Mesothelial cell of epicardium (in vitro differentiated cells): ENCODE measurements at regions not wholly inside any gene's neighbourhood (a gene's known extent, or its start where the extent isn't known, plus 50 kb on each side); places are given as distances from the start of the nearest gene placed in this dataset.

Source experiments
- DNase-seq, 2 experiments: peaks; one replicate each; pipeline ENCODE4 v3.0.0; 2021; ENCODE audit warnings: low spot score in 2 of 2; ENCODE audit not compliant: unreplicated experiment in 2 of 2
- H3K27ac Mint-ChIP-seq: 2 replicates; pipeline ENCODE4 v1.8.0; 2021; ENCODE audit warnings: mixed read lengths
- H3K27me3 Mint-ChIP-seq: 2 replicates; pipeline ENCODE4 v1.8.0; 2021; ENCODE audit warnings: low read depth, mixed read lengths
- H3K36me3 Mint-ChIP-seq: 2 replicates; pipeline ENCODE4 v1.8.0; 2021; ENCODE audit warnings: mixed read lengths
- H3K4me1 Mint-ChIP-seq: 2 replicates; pipeline ENCODE4 v1.8.0; 2021; ENCODE audit warnings: mixed read lengths
- H3K4me3 Mint-ChIP-seq: 2 replicates; pipeline ENCODE4 v1.8.0; 2021; ENCODE audit warnings: mild to moderate bottlenecking, moderate library complexity, mixed read lengths
- H3K9me3 Mint-ChIP-seq: 2 replicates; pipeline ENCODE4 v1.8.0; 2021; ENCODE audit warnings: mixed read lengths
- CTCF ChIP-seq: fragments of 200-600 bp; sonication (generic); IDR thresholded peaks from one replicate; pipeline ENCODE4 v1.5.0; 2021; ENCODE audit warnings: antibody characterized with exemption; ENCODE audit not compliant: unreplicated experiment

- DNase-seq, result no peak
- TF ChIP-seq CTCF, result no peak
- Mint-ChIP-seq H3K4me3 (no peak overlapping the region), H3K36me3 (no peaks in the 10 kb centered on the region), H3K27ac (no peak overlapping the region), H3K27me3 (peaks cover 6% of the 10 kb centered on the region), H3K9me3 (no peaks in the 10 kb centered on the region), H3K4me1 (peaks cover 6% of the 10 kb centered on the region)
Observed at GRCh38 chr2:22741216-22741615, 643.8 kb upstream of the KLHL29 start.

GRCh38 chr2:22748909-22749308, 636.1 kb upstream of the KLHL29 start:
- no peaks in the 10 kb centered on the region for H3K9me3 Mint-ChIP-seq
- no peaks in the 10 kb centered on the region for H3K36me3 Mint-ChIP-seq
- TF ChIP-seq CTCF, result no peak
- H3K4me3 Mint-ChIP-seq, result no peak overlapping the region
- no peaks in the 10 kb centered on the region for H3K4me1 Mint-ChIP-seq
- DNase-seq, result no peak
- peaks cover 29% of the 10 kb centered on the region for H3K27me3 Mint-ChIP-seq
- no peak overlapping the region for H3K27ac Mint-ChIP-seq

GRCh38 chr2:22753476-22753875, 631.5 kb upstream of the KLHL29 start:
- no peak for TF ChIP-seq CTCF
- peaks cover 24% of the 10 kb centered on the region for H3K27me3 Mint-ChIP-seq
- no peaks in the 10 kb centered on the region for H3K4me1 Mint-ChIP-seq
- no peaks in the 10 kb centered on the region for H3K36me3 Mint-ChIP-seq
- no peak overlapping the region for H3K27ac Mint-ChIP-seq
- no peak for DNase-seq
- no peak overlapping the region for H3K4me3 Mint-ChIP-seq
- peaks cover 5% of the 10 kb centered on the region for H3K9me3 Mint-ChIP-seq

GRCh38 chr2:22756276-22757043, 628.5 kb upstream of the KLHL29 start:
- TF ChIP-seq CTCF, result no peak
- H3K36me3 Mint-ChIP-seq, result no peaks in the 10 kb centered on the region
- peaks cover 8% of the 10 kb centered on the region for H3K27me3 Mint-ChIP-seq
- H3K4me1 Mint-ChIP-seq, result no peaks in the 10 kb centered on the region
- H3K4me3 Mint-ChIP-seq, result no peak overlapping the region
- no peak for DNase-seq
- H3K27ac Mint-ChIP-seq, result no peak overlapping the region
- H3K9me3 Mint-ChIP-seq, result peaks cover 15% of the 10 kb centered on the region

- no peak for TF ChIP-seq CTCF
- Mint-ChIP-seq H3K27ac (no peak overlapping the region), H3K9me3 (peaks cover 21% of the 10 kb centered on the region), H3K36me3 (no peaks in the 10 kb centered on the region), H3K4me3 (no peak overlapping the region), H3K4me1 (no peaks in the 10 kb centered on the region), H3K27me3 (peaks cover 2% of the 10 kb centered on the region)
- DNase-seq, result no peak
Observed at GRCh38 chr2:22769497-22769896, 615.5 kb upstream of the KLHL29 start.

- Mint-ChIP-seq H3K27me3 (peaks cover 3% of the 10 kb centered on the region), H3K36me3 (no peaks in the 10 kb centered on the region), H3K4me3 (no peak overlapping the region), H3K27ac (no peak overlapping the region), H3K4me1 (no peaks in the 10 kb centered on the region), H3K9me3 (no peaks in the 10 kb centered on the region)
- TF ChIP-seq CTCF, result no peak
- no peak for DNase-seq
Observed at GRCh38 chr2:22784566-22784965, 600.4 kb upstream of the KLHL29 start.
